PC-3 (cell line): ENCODE measurements at regions not wholly inside any gene's neighbourhood (a gene's known extent, or its start where the extent isn't known, plus 50 kb on each side); places are given as distances from the start of the nearest gene placed in this dataset.

Experiments
- ATAC-seq: fragments of 200-7000 bp; cut with Tn5 transposase; 2 replicates; pipeline ENCODE4 v1.9.1; 2020; ENCODE audit warnings: mild to moderate bottlenecking, moderate library complexity
- BruUV-seq: library from RNA; stranded (reverse); fragments of 400-500 nt; replicated peaks from 2 replicates; lab custom pipeline; 2021; lab: Mats Ljungman, UMichigan
- CTCF ChIA-PET: fragments of 300-600 bp; sonication (Branson Sonifier 250); formaldehyde crosslinking; loops from one replicate; lab custom pipeline; 2022; ENCODE audit warnings: antibody characterized with exemption; lab: Charles Lee
- POLR2A ChIA-PET: fragments of 300-600 bp; sonication (Branson Sonifier 250); formaldehyde crosslinking; loops from one replicate; lab custom pipeline; 2022; ENCODE audit warnings: antibody characterized with exemption; ENCODE audit not compliant: unreplicated experiment; lab: Charles Lee
- DNase-seq: peaks from one replicate; pipeline ENCODE4 v3.0.0-alpha.2; 2015
- H2AFZ ChIP-seq: fragments of 300-600 bp; sonication (generic); 2 replicates; pipeline ENCODE4 v1.6.0; 2016; ENCODE audit warnings: antibody characterized with exemption, low read length
- H3F3A ChIP-seq: fragments of 300-600 bp; sonication (generic); one replicate; pipeline ENCODE4 v1.6.0; 2017; ENCODE audit warnings: antibody characterized with exemption, low read length, control low read depth, mild to moderate bottlenecking; ENCODE audit not compliant: unreplicated experiment
- H3K27ac ChIP-seq: fragments of 300-600 bp; sonication (generic); 2 replicates; pipeline ENCODE4 v1.5.1; 2016; ENCODE audit warnings: mild to moderate bottlenecking, low read length
- H3K27me3 ChIP-seq: fragments of 300-600 bp; sonication (generic); 2 replicates; pipeline ENCODE4 v1.6.1; 2016; ENCODE audit warnings: low read length, mixed read lengths
- H3K36me3 ChIP-seq: fragments of 300-600 bp; sonication (generic); 2 replicates; pipeline ENCODE4 v1.6.1; 2016; ENCODE audit warnings: low read depth, mixed run types, low read length, mixed read lengths
- H3K4me1 ChIP-seq: fragments of 300-600 bp; sonication (generic); 2 replicates; pipeline ENCODE4 v1.5.1; 2016; ENCODE audit warnings: low read length; ENCODE audit not compliant: insufficient read depth
- H3K4me2 ChIP-seq: fragments of 300-600 bp; sonication (generic); 2 replicates; pipeline ENCODE4 v1.6.0; 2016; ENCODE audit warnings: low read length
- H3K4me3 ChIP-seq: fragments of 300-600 bp; sonication (generic); 2 replicates; pipeline ENCODE4 v1.5.1; 2016; ENCODE audit warnings: mild to moderate bottlenecking, low read length, mixed read lengths
- H3K79me2 ChIP-seq: fragments of 300-600 bp; sonication (generic); 2 replicates; pipeline ENCODE4 v1.6.1; 2017; ENCODE audit warnings: low read length, mixed read lengths
- H3K9ac ChIP-seq: fragments of 300-600 bp; sonication (generic); 2 replicates; pipeline ENCODE4 v1.6.0; 2016; ENCODE audit warnings: mild to moderate bottlenecking, low read length
- H3K9me2 ChIP-seq: fragments of 300-600 bp; sonication (generic); replicated peaks from 2 replicates; pipeline ENCODE4 v1.6.1; 2016; ENCODE audit warnings: mixed run types, low read length, mixed read lengths
- H3K9me3 ChIP-seq: fragments of 300-600 bp; sonication (generic); 2 replicates; pipeline ENCODE4 v1.6.1; 2016; ENCODE audit warnings: low read length, mixed read lengths
- H4K20me1 ChIP-seq: fragments of 300-600 bp; sonication (generic); 2 replicates; pipeline ENCODE4 v1.6.1; 2016; ENCODE audit warnings: low read length, mixed read lengths
- EZH2 ChIP-seq: fragments of 300-600 bp; sonication (generic); IDR thresholded peaks from one replicate; pipeline ENCODE4 v1.6.1; 2017; ENCODE audit warnings: antibody characterized with exemption, mild to moderate bottlenecking, low read length; ENCODE audit not compliant: unreplicated experiment
- EZH2phosphoT487 ChIP-seq: fragments of 300-600 bp; sonication (generic); IDR thresholded peaks from 2 replicates; pipeline ENCODE4 v1.6.1; 2018; ENCODE audit warnings: mild to moderate bottlenecking, antibody characterized with exemption, low read length, borderline replicate concordance
- intact Hi-C: fragments of 100-400 bp; cut with micrococcal nuclease; formaldehyde crosslinking; loops from 2 replicates; pipeline ENCODE4 v1.9.0; 2023
- TF ChIP-seq, protein P1 (sequence below): fragments of 300-600 bp; sonication (generic); conservative IDR thresholded peaks from 2 replicates; pipeline ENCODE4 v1.5.1; 2017; ENCODE audit warnings: antibody characterized with exemption, low read depth, mild to moderate bottlenecking, low read length

DNA sequence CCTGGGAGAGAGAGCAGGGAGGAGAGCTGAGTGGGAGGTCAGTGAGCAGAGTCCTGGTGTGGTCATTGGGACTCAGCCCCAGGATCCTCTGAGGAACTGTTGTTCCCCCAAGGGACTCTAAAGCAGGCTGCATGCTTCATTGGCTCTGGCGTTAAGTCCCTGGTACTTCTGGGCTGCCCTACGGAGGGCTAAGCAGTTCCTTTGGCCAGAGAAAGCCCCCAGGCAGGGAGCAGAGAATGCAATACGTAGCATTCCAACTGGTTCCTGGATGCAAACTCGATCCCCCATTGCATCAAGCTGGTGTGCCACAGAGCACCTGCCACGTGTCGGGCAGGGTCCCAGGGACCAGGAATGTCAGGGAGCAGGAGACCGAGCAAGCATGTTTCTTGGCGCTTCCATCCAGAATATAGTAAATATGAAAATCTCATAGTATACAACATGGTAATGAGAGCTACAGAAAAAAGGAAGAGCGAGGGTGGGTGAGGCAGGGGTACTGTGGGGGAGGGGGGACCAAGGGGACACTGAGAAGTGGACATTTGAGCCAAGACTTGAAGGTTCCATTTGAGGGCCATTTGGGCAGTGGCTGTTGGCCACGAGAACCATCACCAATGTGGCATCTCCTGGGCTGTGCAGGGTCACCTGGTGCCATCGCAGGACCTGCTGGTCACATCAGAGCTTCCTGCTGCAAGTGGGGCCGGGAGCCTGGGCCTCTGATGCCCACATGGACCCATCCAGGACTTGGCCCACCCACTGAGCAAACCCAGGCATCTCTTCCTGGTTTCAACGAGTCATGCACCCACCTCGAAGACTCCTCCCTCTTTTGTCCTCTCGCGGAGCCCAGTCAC lies 160.4 kb downstream of the ASB1 start:
- no peaks in the 10 kb centered on the region for H3K79me2 ChIP-seq
- TF ChIP-seq EZH2 = no peak
- TF ChIP-seq, protein P1, sequence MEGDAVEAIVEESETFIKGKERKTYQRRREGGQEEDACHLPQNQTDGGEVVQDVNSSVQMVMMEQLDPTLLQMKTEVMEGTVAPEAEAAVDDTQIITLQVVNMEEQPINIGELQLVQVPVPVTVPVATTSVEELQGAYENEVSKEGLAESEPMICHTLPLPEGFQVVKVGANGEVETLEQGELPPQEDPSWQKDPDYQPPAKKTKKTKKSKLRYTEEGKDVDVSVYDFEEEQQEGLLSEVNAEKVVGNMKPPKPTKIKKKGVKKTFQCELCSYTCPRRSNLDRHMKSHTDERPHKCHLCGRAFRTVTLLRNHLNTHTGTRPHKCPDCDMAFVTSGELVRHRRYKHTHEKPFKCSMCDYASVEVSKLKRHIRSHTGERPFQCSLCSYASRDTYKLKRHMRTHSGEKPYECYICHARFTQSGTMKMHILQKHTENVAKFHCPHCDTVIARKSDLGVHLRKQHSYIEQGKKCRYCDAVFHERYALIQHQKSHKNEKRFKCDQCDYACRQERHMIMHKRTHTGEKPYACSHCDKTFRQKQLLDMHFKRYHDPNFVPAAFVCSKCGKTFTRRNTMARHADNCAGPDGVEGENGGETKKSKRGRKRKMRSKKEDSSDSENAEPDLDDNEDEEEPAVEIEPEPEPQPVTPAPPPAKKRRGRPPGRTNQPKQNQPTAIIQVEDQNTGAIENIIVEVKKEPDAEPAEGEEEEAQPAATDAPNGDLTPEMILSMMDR = no peak
- TF ChIP-seq EZH2phosphoT487 = no peak
- no peaks in the 10 kb centered on the region for H3K9me2 ChIP-seq
- DNase-seq = no peak
- no peak overlapping the region for H3K4me2 ChIP-seq
- H3K36me3 ChIP-seq = no peaks in the 10 kb centered on the region
- no peak for ATAC-seq
- no peak overlapping the region for H2AFZ ChIP-seq
- H3F3A ChIP-seq = no peaks in the 10 kb centered on the region
- no peaks in the 10 kb centered on the region for H3K4me1 ChIP-seq
- H4K20me1 ChIP-seq = no peaks in the 10 kb centered on the region
- intact Hi-C loops = no loop called here
- no TSS peak for BruUV-seq
- CTCF ChIA-PET = no interaction called here
- no peak overlapping the region for H3K9ac ChIP-seq
- H3K27ac ChIP-seq = no peak overlapping the region
- no peaks in the 10 kb centered on the region for H3K9me3 ChIP-seq
- POLR2A ChIA-PET = interaction anchor here (0.7 kb wide), 1 partner anchor 465 kb away, joined by 4 read pairs; no protein-coding TSS in a partner anchor
- no peak overlapping the region for H3K4me3 ChIP-seq
- no peaks in the 10 kb centered on the region for H3K27me3 ChIP-seq

- TF ChIP-seq EZH2phosphoT487 (no peak), EZH2 (no peak)
- TF ChIP-seq, protein P1 = no peak
- Histone ChIP-seq H3K79me2 (no peaks in the 10 kb centered on the region), H3K4me3 (no peak overlapping the region), H3K27me3 (no peaks in the 10 kb centered on the region), H3K4me2 (no peak overlapping the region), H4K20me1 (no peaks in the 10 kb centered on the region), H3K9me3 (no peaks in the 10 kb centered on the region), H3K4me1 (no peaks in the 10 kb centered on the region), H3F3A (no peaks in the 10 kb centered on the region), H3K27ac (no peak overlapping the region), H3K9ac (no peak overlapping the region), H2AFZ (no peak overlapping the region), H3K9me2 (no peaks in the 10 kb centered on the region), H3K36me3 (no peaks in the 10 kb centered on the region)
- ChIA-PET POLR2A (interaction anchor here (0.7 kb wide), 1 partner anchor 465 kb away, joined by 4 read pairs; no protein-coding TSS in a partner anchor), CTCF (no interaction called here)
- DNase-seq (no peak), ATAC-seq (no peak)
- intact Hi-C loops = no loop called here
- no TSS peak for BruUV-seq
These were observed 161.3 kb downstream of the ASB1 start for GRCh38 chr2:238587776-238588660.
